Inflammatory macrophage treated with lipopolysaccharide for 4 hours (primary cell): ENCODE measurements at regions not wholly inside any gene's neighbourhood (a gene's known extent, or its start where the extent isn't known, plus 50 kb on each side); places are given as distances from the start of the nearest gene placed in this dataset.
"Not testable (repeated sequence)": the region's sequence is repeated elsewhere in the genome, so short reads cannot be mapped to it uniquely, and the experiment has no call there.

Experiments used
- DNase-seq: peaks from one replicate; pipeline ENCODE4 v3.0.0-alpha.2; 2020

- DNase-seq, result peak; percentile 38
These were observed 1192.1 kb upstream of the CELF2 start for GRCh38 chr10:9825491-9826018.

GRCh38 chr10:9828110-9828509, 1189.6 kb upstream of the CELF2 start:
- DNase-seq, result no peak

GRCh38 chr10:9833942-9834341, 1183.7 kb upstream of the CELF2 start:
- DNase-seq, result no peak

GRCh38 chr10:9834434-9834833, 1183.2 kb upstream of the CELF2 start:
- no peak for DNase-seq

- DNase-seq, result no peak
These were observed 1172.6 kb upstream of the CELF2 start for GRCh38 chr10:9845075-9845474.

- DNase-seq, result no peak
These were observed 1169.4 kb upstream of the CELF2 start for GRCh38 chr10:9848278-9848677.

- no peak for DNase-seq
These were observed 1168.7 kb upstream of the CELF2 start for GRCh38 chr10:9848981-9849380.

- DNase-seq, result no peak
These were observed 1167.3 kb upstream of the CELF2 start for GRCh38 chr10:9850415-9850814.

GRCh38 chr10:9851808-9852207, 1165.9 kb upstream of the CELF2 start:
- no peak for DNase-seq

- DNase-seq, result no peak
These were observed 1164.0 kb upstream of the CELF2 start for GRCh38 chr10:9853405-9854355.

- DNase-seq, result not testable (repeated sequence)
These were observed 1162.2 kb upstream of the CELF2 start for GRCh38 chr10:9855451-9855850.

GRCh38 chr10:9858816-9859215, 1158.9 kb upstream of the CELF2 start:
- DNase-seq, result no peak

GRCh38 chr10:9860045-9860444, 1157.6 kb upstream of the CELF2 start:
- no peak for DNase-seq

- DNase-seq, result no peak
These were observed 1154.0 kb upstream of the CELF2 start for GRCh38 chr10:9863559-9864121.

GRCh38 chr10:9868499-9868898, 1149.2 kb upstream of the CELF2 start:
- DNase-seq, result no peak

GRCh38 chr10:9869205-9869604, 1148.5 kb upstream of the CELF2 start:
- DNase-seq, result no peak

GRCh38 chr10:9869606-9870176, 1148.0 kb upstream of the CELF2 start:
- no peak for DNase-seq

- no peak for DNase-seq
These were observed 1142.3 kb upstream of the CELF2 start for GRCh38 chr10:9875353-9875752.

- DNase-seq, result no peak
These were observed 1139.7 kb upstream of the CELF2 start for GRCh38 chr10:9877978-9878377.

- no peak for DNase-seq
These were observed 1139.3 kb upstream of the CELF2 start for GRCh38 chr10:9878383-9878782.

- no peak for DNase-seq
These were observed 1131.9 kb upstream of the CELF2 start for GRCh38 chr10:9885761-9886160.

GRCh38 chr10:9886772-9887171, 1130.9 kb upstream of the CELF2 start:
- DNase-seq, result no peak

GRCh38 chr10:9895453-9895852, 1122.2 kb upstream of the CELF2 start:
- no peak for DNase-seq

- no peak for DNase-seq
These were observed 1121.7 kb upstream of the CELF2 start for GRCh38 chr10:9895981-9896380.
